ENCODE measurements at regions not wholly inside any gene's neighbourhood (a gene's known extent, or its start where the extent isn't known, plus 50 kb on each side); places are given as distances from the start of the nearest gene placed in this dataset.
A peak's percentile ranks its signal among the peaks of the same experiment; 100 is the strongest.

DNA sequence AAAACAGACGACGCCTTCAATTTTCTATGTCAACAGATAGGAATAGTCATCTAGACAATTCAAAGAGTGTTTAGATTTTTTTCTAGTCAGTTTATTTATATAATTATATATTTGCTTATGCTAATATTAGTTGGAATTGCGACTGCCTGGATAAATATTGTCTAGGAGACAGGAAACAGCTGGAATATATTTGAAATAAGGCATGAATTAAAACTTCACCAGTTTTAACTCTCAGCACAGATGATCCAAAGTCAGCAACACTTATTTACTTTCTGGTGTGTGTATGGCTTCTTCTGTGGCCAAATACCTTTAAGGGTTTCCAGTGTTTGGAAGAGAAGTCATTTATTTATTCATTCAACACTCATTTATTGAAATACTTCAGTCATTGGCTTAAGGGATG, 1215.4 kb upstream of the USP15 start:
- no peak for DNase-seq
- TF ChIP-seq CTCF (IDR thresholded peaks at IDR 0.05; ENCODE audit: low read depth, low read length, missing control alignments) = no peak
- in situ Hi-C loops (cut with HindIII; ENCODE audit: low pct_ligation_motif_present, low sequenced_read_pairs) = no loop called here
- Histone ChIP-seq H3K36me3 (replicated peaks) (no peaks in the 10 kb centered on the region), H3K4me3 (ENCODE audit: low read depth, low read length) (no peak overlapping the region), H3K27me3 (replicated peaks) (no peaks in the 10 kb centered on the region), H3K27ac (no peak overlapping the region)

- no peak overlapping the region for H3K4me3 ChIP-seq (ENCODE audit: low read depth, low read length)
- DNase-seq = no peak
- no peaks in the 10 kb centered on the region for H3K36me3 ChIP-seq (replicated peaks)
- H3K27me3 ChIP-seq (replicated peaks) = no peaks in the 10 kb centered on the region
- H3K27ac ChIP-seq = no peak overlapping the region
- in situ Hi-C loops (cut with HindIII; ENCODE audit: low pct_ligation_motif_present, low sequenced_read_pairs) = no loop called here
- TF ChIP-seq CTCF (IDR thresholded peaks at IDR 0.05; ENCODE audit: low read depth, low read length, missing control alignments) = no peak
Observed at GRCh38 chr12:61070640-61071414, 1189.4 kb upstream of the USP15 start.

DNA sequence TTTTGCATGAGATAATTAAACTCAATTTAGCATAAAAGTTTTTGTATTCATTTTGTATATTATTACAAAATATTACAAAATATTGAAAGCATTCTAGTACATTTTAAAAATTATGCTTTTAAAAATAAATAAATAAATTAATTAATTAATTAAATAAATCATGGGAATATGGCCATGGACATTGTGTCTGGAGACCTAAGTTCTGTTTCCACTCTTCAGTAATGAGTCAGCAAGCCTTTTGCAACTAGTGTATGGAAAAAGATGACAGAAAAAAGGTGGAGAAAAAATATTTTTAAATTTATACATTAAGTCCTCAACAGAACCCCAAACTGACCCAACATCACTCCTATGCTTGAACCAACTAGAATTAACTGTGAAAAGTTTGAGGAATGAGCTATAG, 1187.5 kb upstream of the USP15 start:
- no peak overlapping the region for H3K27ac ChIP-seq
- no peak for DNase-seq
- in situ Hi-C loops (cut with HindIII; ENCODE audit: low pct_ligation_motif_present, low sequenced_read_pairs) = no loop called here
- H3K27me3 ChIP-seq (replicated peaks) = no peaks in the 10 kb centered on the region
- no peak overlapping the region for H3K4me3 ChIP-seq (ENCODE audit: low read depth, low read length)
- H3K36me3 ChIP-seq (replicated peaks) = no peaks in the 10 kb centered on the region
- no peak for TF ChIP-seq CTCF (IDR thresholded peaks at IDR 0.05; ENCODE audit: low read depth, low read length, missing control alignments)

- peak; percentile 3 for DNase-seq
- H3K27me3 ChIP-seq (replicated peaks) = no peaks in the 10 kb centered on the region
Observed at GRCh38 chr12:61095111-61095510, 1165.1 kb upstream of the USP15 start.

DNA sequence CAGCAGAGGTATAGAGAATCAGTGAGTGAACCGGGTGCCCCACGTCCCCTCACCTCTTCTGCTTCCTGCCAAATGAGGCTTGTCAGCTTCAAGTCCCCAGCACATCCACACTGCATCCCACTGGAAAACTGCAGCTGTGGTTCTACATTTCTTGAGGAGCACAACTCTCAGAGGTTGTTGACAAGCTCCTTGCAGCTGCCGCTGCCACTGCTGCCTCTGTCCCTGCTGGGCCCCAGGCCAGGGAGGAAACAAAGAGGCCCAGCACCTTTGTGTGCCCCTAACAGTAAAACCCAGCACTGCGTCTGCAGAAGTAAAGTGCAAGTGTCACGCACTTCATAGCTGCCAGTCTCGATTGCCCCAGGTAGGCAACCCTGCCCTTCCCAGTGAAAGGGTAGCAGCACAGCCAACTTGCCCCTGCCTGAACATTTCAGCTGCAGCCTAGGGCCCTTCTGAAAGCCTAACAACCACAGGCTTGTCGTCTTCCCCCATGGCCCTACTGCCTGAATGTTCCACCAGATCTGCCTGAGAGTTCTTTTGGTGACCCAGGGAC, 1162.1 kb upstream of the USP15 start:
- no peaks in the 10 kb centered on the region for H3K27me3 ChIP-seq (replicated peaks)
- no peak for DNase-seq
- in situ Hi-C loops (cut with HindIII; ENCODE audit: low pct_ligation_motif_present, low sequenced_read_pairs) = no loop called here
- no peak overlapping the region for H3K4me3 ChIP-seq (ENCODE audit: low read depth, low read length)
- no peaks in the 10 kb centered on the region for H3K36me3 ChIP-seq (replicated peaks)
- no peak for TF ChIP-seq CTCF (IDR thresholded peaks at IDR 0.05; ENCODE audit: low read depth, low read length, missing control alignments)
- H3K27ac ChIP-seq = no peak overlapping the region

More at GRCh38 chr12:61095111-61095510, 1165.1 kb upstream of the USP15 start:
- Histone ChIP-seq H3K4me3 (ENCODE audit: low read depth, low read length) (no peak overlapping the region), H3K27ac (peak overlapping the region; percentile 14), H3K36me3 (replicated peaks) (no peaks in the 10 kb centered on the region)
- no peak for TF ChIP-seq CTCF (IDR thresholded peaks at IDR 0.05; ENCODE audit: low read depth, low read length, missing control alignments)
- in situ Hi-C loops (cut with HindIII; ENCODE audit: low pct_ligation_motif_present, low sequenced_read_pairs) = no loop called here

All from brain microvascular endothelial cell (primary cell).